HFF-Myc (cell line): ENCODE measurements at regions not wholly inside any gene's neighbourhood (a gene's known extent, or its start where the extent isn't known, plus 50 kb on each side); places are given as distances from the start of the nearest gene placed in this dataset.

Experiments used
- DNase-seq: peaks from one replicate; pipeline ENCODE4 v3.0.0-alpha.2; 2011; ENCODE audit warnings: low read depth; ENCODE audit errors: extremely low read depth
- H3K4me3 ChIP-seq: replicated peaks from 2 replicates; pipeline ENCODE4 v1.5.1; 2011; ENCODE audit warnings: low read depth, mild to moderate bottlenecking, control low read depth, low read length
- CTCF ChIP-seq: IDR thresholded peaks from 2 replicates; pipeline ENCODE4 v1.5.1; 2012; ENCODE audit warnings: mild to moderate bottlenecking, low read depth, low read length, control low read depth; ENCODE audit errors: missing control alignments

- no peak overlapping the region for H3K4me3 ChIP-seq
- DNase-seq: no peak
- no peak for TF ChIP-seq CTCF
Observed at GRCh38 chr4:79626611-79627010, 218.6 kb upstream of the GK2 start.

GRCh38 chr4:79626101-79626500 is 218.1 kb upstream of the GK2 start:
- no peak overlapping the region for H3K4me3 ChIP-seq
- no peak for TF ChIP-seq CTCF
- DNase-seq: no peak

DNA sequence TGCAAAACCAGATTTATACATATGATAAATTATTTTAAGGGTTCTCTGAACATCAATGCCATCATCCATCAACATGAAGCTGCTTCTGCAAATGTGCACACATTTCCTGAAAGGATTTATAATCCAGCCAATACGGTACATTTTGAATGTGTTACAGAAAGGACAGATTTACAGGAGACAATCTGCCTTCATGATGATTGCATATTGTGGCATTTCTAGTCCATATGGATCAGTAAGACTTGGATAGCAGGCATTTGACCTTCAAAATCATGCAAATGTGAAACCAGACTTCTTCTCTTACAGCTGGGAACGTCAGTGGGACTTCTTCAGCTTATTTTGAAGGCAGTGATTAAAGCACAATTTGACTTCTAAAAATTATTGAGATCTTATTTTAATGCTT is 217.3 kb upstream of the GK2 start:
- no peak for DNase-seq
- no peak overlapping the region for H3K4me3 ChIP-seq
- TF ChIP-seq CTCF: no peak

- DNase-seq: no peak
- H3K4me3 ChIP-seq: no peak overlapping the region
- no peak for TF ChIP-seq CTCF
Observed at GRCh38 chr4:79623021-79623870, 215.2 kb upstream of the GK2 start.

- no peak for DNase-seq
- H3K4me3 ChIP-seq: no peak overlapping the region
- no peak for TF ChIP-seq CTCF
Observed at GRCh38 chr4:79621061-79621460, 213.0 kb upstream of the GK2 start.

DNA sequence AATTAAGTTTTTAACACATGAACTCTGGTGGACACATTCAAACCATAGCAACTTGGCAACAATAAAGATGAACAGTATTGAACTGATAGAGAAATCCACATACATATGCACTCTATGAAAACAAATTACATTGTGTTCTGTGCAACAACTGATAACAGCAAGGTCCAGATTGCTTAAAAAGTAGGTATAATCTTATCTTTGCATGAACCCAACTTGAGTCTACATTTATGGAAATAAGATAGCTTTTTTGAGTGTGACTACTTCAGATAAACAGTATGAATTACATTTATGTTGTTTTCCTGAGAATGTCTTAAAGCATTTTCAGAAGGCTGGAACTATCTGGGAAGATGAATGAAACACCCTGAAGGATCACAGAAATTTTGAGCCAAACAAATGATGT is 212.6 kb upstream of the GK2 start:
- no peak overlapping the region for H3K4me3 ChIP-seq
- no peak for TF ChIP-seq CTCF
- no peak for DNase-seq
